GM23338 (cell line): ENCODE measurements at regions not wholly inside any gene's neighbourhood (a gene's known extent, or its start where the extent isn't known, plus 50 kb on each side); places are given as distances from the start of the nearest gene placed in this dataset.

Experiments
- CTCF ChIP-seq, 2 experiments: fragments of 200-600 bp in 1 of 2; sonication (generic) in 1 of 2; conservative IDR thresholded peaks; 2 replicates each; pipeline versions ENCODE4 v1.5.1 to v1.6.1; 2016 to 2017; ENCODE audit warnings: antibody characterized with exemption in 2 of 2, low read depth in 2 of 2, mild to moderate bottlenecking in 2 of 2, moderate library complexity in 1 of 2
- EZH2 ChIP-seq: fragments of 200-600 bp; sonication (generic); IDR thresholded peaks from one replicate; pipeline ENCODE4 v1.8.0; 2017; ENCODE audit warnings: antibody characterized with exemption, mild to moderate bottlenecking, low read depth; ENCODE audit not compliant: unreplicated experiment
- EZH2phosphoT487 ChIP-seq: fragments of 200-600 bp; sonication (generic); IDR thresholded peaks from one replicate; pipeline ENCODE4 v1.8.1; 2018; ENCODE audit warnings: antibody characterized with exemption; ENCODE audit not compliant: unreplicated experiment
- JUNB ChIP-seq: IDR thresholded peaks from one replicate; pipeline ENCODE4 v1.6.1; 2016; ENCODE audit warnings: antibody characterized with exemption; ENCODE audit not compliant: unreplicated experiment
- POLR2AphosphoS5 ChIP-seq: IDR thresholded peaks from 2 replicates; pipeline ENCODE4 v1.6.1; 2016; ENCODE audit warnings: antibody characterized with exemption, low read depth
- STAT1 ChIP-seq: IDR thresholded peaks from one replicate; pipeline ENCODE4 v1.6.1; 2016; ENCODE audit warnings: antibody characterized with exemption; ENCODE audit not compliant: unreplicated experiment
- ZNF114 ChIP-seq: fragments of 250-450 bp; sonication (Bioruptor Pico); IDR thresholded peaks from 2 replicates; pipeline ENCODE4 v1.5.0; 2020; ENCODE audit warnings: mild to moderate bottlenecking, moderate library complexity

GRCh38 chr2:116142644-116143227, 1671.8 kb upstream of the DDX18 start:
- TF ChIP-seq POLR2AphosphoS5 (peak; percentile 68), CTCF (conservative IDR thresholded peaks at IDR 0.05; ENCODE audit: low read depth in 2 of 2) (no peak), EZH2 (no peak), JUNB (no peak), STAT1 (no peak), EZH2phosphoT487 (no peak), ZNF114 (CRISPR knock-in tag) (no peak)
